ENCODE measurements at regions not wholly inside any gene's neighbourhood (a gene's known extent, or its start where the extent isn't known, plus 50 kb on each side); places are given as distances from the start of the nearest gene placed in this dataset.

GRCh38 chr2:147260241-147260640, 584.6 kb upstream of the ACVR2A start:
- intact Hi-C loops (cut with micrococcal nuclease), result no loop called here
- Mint-ChIP-seq H3K4me3 (no peak overlapping the region), H3K27ac (no peak overlapping the region), H3K9me3 (ENCODE audit: insufficient read depth) (no peaks in the 10 kb centered on the region), H3K27me3 (no peaks in the 10 kb centered on the region), H3K4me1 (no peaks in the 10 kb centered on the region)
- Histone ChIP-seq H3K79me2 (ENCODE audit: control insufficient read depth, insufficient read depth, low read length) (no peaks in the 10 kb centered on the region), H3K27me3 (replicated peaks in 1 of 4; ENCODE audit: control extremely low read depth in 1 of 4, control insufficient read depth in 3 of 4, insufficient read depth in 4 of 4, low read length in 3 of 4) (no peaks in the 10 kb centered on the region), H3K27ac (ENCODE audit: low read length in 2 of 2) (no peak overlapping the region), H3K4me2 (replicated peaks; ENCODE audit: low read depth, low read length, poor library complexity, severe bottlenecking) (no peak overlapping the region), H3K9ac (ENCODE audit: low read length) (no peak overlapping the region), H2AFZ (ENCODE audit: insufficient read depth, low read depth, low read length, poor library complexity, severe bottlenecking) (no peak overlapping the region), H3K9me3 (ENCODE audit: control extremely low read depth in 1 of 3, control insufficient read depth in 2 of 3, insufficient read depth in 1 of 3, low read length in 2 of 3) (peaks cover 0 to 3% (median 0%) of the 10 kb centered on the region in 3 donors), H3K4me1 (ENCODE audit: control insufficient read depth in 2 of 2, insufficient read depth in 2 of 2, low read length in 2 of 2) (no peaks in the 10 kb centered on the region), H4K20me1 (ENCODE audit: control insufficient read depth, insufficient read depth, low read length, poor library complexity, severe bottlenecking) (no peaks in the 10 kb centered on the region), H3K36me3 (replicated peaks in 1 of 2; ENCODE audit: control extremely low read depth in 1 of 2, control insufficient read depth in 1 of 2, extremely low read depth in 1 of 2, insufficient read depth in 2 of 2, low read length in 1 of 2) (no peaks in the 10 kb centered on the region), H3K4me3 (ENCODE audit: control extremely low read depth in 1 of 5, extremely low read depth in 1 of 5, insufficient read depth in 1 of 5, low read depth in 2 of 5, low read length in 4 of 5) (no peak overlapping the region)
- TF ChIP-seq EZH2 (IDR thresholded peaks at IDR 0.05; ENCODE audit: borderline replicate concordance, insufficient read depth, low read depth, low read length, poor library complexity, severe bottlenecking), result no peak
- TF ChIP-seq, protein P1, sequence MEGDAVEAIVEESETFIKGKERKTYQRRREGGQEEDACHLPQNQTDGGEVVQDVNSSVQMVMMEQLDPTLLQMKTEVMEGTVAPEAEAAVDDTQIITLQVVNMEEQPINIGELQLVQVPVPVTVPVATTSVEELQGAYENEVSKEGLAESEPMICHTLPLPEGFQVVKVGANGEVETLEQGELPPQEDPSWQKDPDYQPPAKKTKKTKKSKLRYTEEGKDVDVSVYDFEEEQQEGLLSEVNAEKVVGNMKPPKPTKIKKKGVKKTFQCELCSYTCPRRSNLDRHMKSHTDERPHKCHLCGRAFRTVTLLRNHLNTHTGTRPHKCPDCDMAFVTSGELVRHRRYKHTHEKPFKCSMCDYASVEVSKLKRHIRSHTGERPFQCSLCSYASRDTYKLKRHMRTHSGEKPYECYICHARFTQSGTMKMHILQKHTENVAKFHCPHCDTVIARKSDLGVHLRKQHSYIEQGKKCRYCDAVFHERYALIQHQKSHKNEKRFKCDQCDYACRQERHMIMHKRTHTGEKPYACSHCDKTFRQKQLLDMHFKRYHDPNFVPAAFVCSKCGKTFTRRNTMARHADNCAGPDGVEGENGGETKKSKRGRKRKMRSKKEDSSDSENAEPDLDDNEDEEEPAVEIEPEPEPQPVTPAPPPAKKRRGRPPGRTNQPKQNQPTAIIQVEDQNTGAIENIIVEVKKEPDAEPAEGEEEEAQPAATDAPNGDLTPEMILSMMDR (IDR thresholded peaks at IDR 0.05), result no peak
- POLR2A ChIA-PET, result no interaction called here
- DNase-seq, result no peak
- CTCF ChIA-PET, result no interaction called here
- no peak for ATAC-seq (ENCODE audit: low read depth)

- H3K4me3 Mint-ChIP-seq, result no peak overlapping the region
- no peak overlapping the region for H3K27ac ChIP-seq (ENCODE audit: low read length in 2 of 2)
- H3K27me3 ChIP-seq (replicated peaks in 1 of 4; ENCODE audit: control extremely low read depth in 1 of 4, control insufficient read depth in 3 of 4, insufficient read depth in 4 of 4, low read length in 3 of 4), result no peaks in the 10 kb centered on the region
- no peak overlapping the region for H3K4me3 ChIP-seq (ENCODE audit: control extremely low read depth in 1 of 5, extremely low read depth in 1 of 5, insufficient read depth in 1 of 5, low read depth in 2 of 5, low read length in 4 of 5)
- ATAC-seq (ENCODE audit: low read depth), result no peak
- H3K9me3 ChIP-seq (ENCODE audit: control extremely low read depth in 1 of 3, control insufficient read depth in 2 of 3, insufficient read depth in 1 of 3, low read length in 2 of 3), result peaks cover 0 to 7% (median 3%) of the 10 kb centered on the region in 3 donors
- H3K9me3 Mint-ChIP-seq (ENCODE audit: insufficient read depth), result peaks cover 3% of the 10 kb centered on the region
- ChIA-PET CTCF (no interaction called here), POLR2A (no interaction called here)
- no peaks in the 10 kb centered on the region for H3K36me3 ChIP-seq (replicated peaks in 1 of 2; ENCODE audit: control extremely low read depth in 1 of 2, control insufficient read depth in 1 of 2, extremely low read depth in 1 of 2, insufficient read depth in 2 of 2, low read length in 1 of 2)
- TF ChIP-seq EZH2 (IDR thresholded peaks at IDR 0.05; ENCODE audit: borderline replicate concordance, insufficient read depth, low read depth, low read length, poor library complexity, severe bottlenecking), result no peak
- TF ChIP-seq, protein P1 (IDR thresholded peaks at IDR 0.05), result no peak
- H3K4me1 Mint-ChIP-seq, result no peaks in the 10 kb centered on the region
- no peaks in the 10 kb centered on the region for H4K20me1 ChIP-seq (ENCODE audit: control insufficient read depth, insufficient read depth, low read length, poor library complexity, severe bottlenecking)
- H3K4me1 ChIP-seq (ENCODE audit: control insufficient read depth in 2 of 2, insufficient read depth in 2 of 2, low read length in 2 of 2), result no peaks in the 10 kb centered on the region
- 80% methylated on average over 1 of the region's 1 CpG for WGBS (ENCODE audit: insufficient coverage)
- H3K27ac Mint-ChIP-seq, result no peak overlapping the region
- intact Hi-C loops (cut with micrococcal nuclease), result no loop called here
- H2AFZ ChIP-seq (ENCODE audit: insufficient read depth, low read depth, low read length, poor library complexity, severe bottlenecking), result no peak overlapping the region
- DNase-seq, result no peak
- no peaks in the 10 kb centered on the region for H3K79me2 ChIP-seq (ENCODE audit: control insufficient read depth, insufficient read depth, low read length)
- no peaks in the 10 kb centered on the region for H3K27me3 Mint-ChIP-seq
- H3K9ac ChIP-seq (ENCODE audit: low read length), result no peak overlapping the region
- no peak overlapping the region for H3K4me2 ChIP-seq (replicated peaks; ENCODE audit: low read depth, low read length, poor library complexity, severe bottlenecking)
Measured at GRCh38 chr2:147255812-147256211, 589.0 kb upstream of the ACVR2A start.
